Duodenal mucosa (tissue), 2 donors: ENCODE measurements at regions not wholly inside any gene's neighbourhood (a gene's known extent, or its start where the extent isn't known, plus 50 kb on each side); places are given as distances from the start of the nearest gene placed in this dataset.
"Not testable (repeated sequence)": the region's sequence is repeated elsewhere in the genome, so short reads cannot be mapped to it uniquely, and the experiment has no call there.

ENCODE experiments used
- H3K27ac ChIP-seq: one replicate; pipeline ENCODE4 v1.7.0; 2013; ENCODE audit warnings: low read depth, low read length
- H3K27me3 ChIP-seq, 2 donors: one replicate each; pipeline ENCODE4 v1.7.0; 2013; ENCODE audit warnings: low read length in 2 of 2, control low read depth in 1 of 2; ENCODE audit not compliant: insufficient read depth in 2 of 2, control insufficient read depth in 1 of 2
- H3K36me3 ChIP-seq, 2 donors: one replicate each; pipeline ENCODE4 v1.7.0; 2013; ENCODE audit warnings: low read length in 2 of 2, control low read depth in 1 of 2; ENCODE audit not compliant: insufficient read depth in 2 of 2, control insufficient read depth in 1 of 2
- H3K4me1 ChIP-seq, 2 donors: one replicate each; pipeline ENCODE4 v1.7.0; 2013; ENCODE audit warnings: low read length in 2 of 2, control low read depth in 1 of 2; ENCODE audit not compliant: insufficient read depth in 2 of 2, control insufficient read depth in 1 of 2
- H3K4me3 ChIP-seq, 2 donors: one replicate each; pipeline ENCODE4 v1.7.0; 2013; ENCODE audit warnings: low read length in 2 of 2, low read depth in 1 of 2
- H3K9ac ChIP-seq, 2 donors: one replicate each; pipeline ENCODE4 v1.7.0; 2013; ENCODE audit warnings: low read length in 2 of 2, low read depth in 1 of 2
- H3K9me3 ChIP-seq, 2 donors: one replicate each; pipeline ENCODE4 v1.7.0; 2013; ENCODE audit warnings: low read length in 2 of 2, control low read depth in 1 of 2; ENCODE audit not compliant: control insufficient read depth in 1 of 2

GRCh38 chr1:14404862-14405301 is 193.6 kb upstream of the KAZN start:
- Histone ChIP-seq H3K9me3 (no peaks in the 10 kb centered on the region), H3K27ac (no peak overlapping the region), H3K4me1 (no peaks in the 10 kb centered on the region), H3K27me3 (no peaks in the 10 kb centered on the region), H3K4me3 (no peak overlapping the region), H3K36me3 (no peaks in the 10 kb centered on the region), H3K9ac (no peak overlapping the region)

DNA sequence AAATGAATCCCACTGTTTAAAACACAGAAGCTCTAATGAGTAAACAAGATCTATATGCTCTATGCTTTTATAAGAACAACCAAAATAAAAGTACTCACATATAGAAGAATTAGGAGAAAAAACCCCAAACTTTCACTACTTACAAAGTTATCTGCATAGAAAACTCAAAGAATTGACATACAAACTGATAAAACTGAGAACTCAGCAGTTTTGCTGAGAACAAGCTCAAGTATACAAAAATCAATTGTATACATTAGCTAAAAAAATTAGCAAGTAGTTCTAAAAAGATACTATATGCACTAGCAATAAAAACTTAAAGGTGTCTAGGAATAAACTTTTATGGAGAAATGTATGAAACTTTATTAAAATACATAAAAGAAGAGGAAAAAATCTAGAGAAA is 186.2 kb upstream of the KAZN start:
- H3K9me3 ChIP-seq: no peaks in the 10 kb centered on the region
- H3K36me3 ChIP-seq: no peaks in the 10 kb centered on the region
- no peak overlapping the region for H3K9ac ChIP-seq
- no peak overlapping the region for H3K4me3 ChIP-seq
- H3K4me1 ChIP-seq: no peaks in the 10 kb centered on the region
- no peak overlapping the region for H3K27ac ChIP-seq
- H3K27me3 ChIP-seq: no peaks in the 10 kb centered on the region

- no peak overlapping the region for H3K4me3 ChIP-seq
- no peak overlapping the region for H3K27ac ChIP-seq
- no peak overlapping the region for H3K9ac ChIP-seq
- no peaks in the 10 kb centered on the region for H3K9me3 ChIP-seq
- no peaks in the 10 kb centered on the region for H3K4me1 ChIP-seq
- H3K36me3 ChIP-seq: no peaks in the 10 kb centered on the region
- no peaks in the 10 kb centered on the region for H3K27me3 ChIP-seq
Observed at GRCh38 chr1:14413819-14414490, 184.5 kb upstream of the KAZN start.

DNA sequence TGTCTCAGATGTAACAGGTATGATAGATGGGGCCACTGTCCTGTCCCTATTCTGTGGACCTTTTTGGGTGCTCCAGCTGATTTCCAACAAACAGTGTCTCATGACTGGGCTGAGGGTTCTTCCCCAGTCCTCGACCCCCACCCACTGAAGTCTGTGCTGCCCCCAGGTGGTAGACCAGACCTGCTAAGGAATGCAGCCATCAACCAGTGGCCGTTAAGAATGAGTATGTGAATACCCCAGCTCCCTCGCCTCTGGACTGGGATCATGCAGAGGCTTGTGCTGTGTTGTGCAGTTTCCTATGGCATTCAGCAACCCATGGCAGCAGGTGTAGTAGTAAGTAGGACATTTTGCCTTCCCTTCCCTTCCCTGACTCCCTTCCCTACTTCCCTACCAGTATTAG is 183.1 kb upstream of the KAZN start:
- H3K27me3 ChIP-seq: no peaks in the 10 kb centered on the region
- no peak overlapping the region for H3K4me3 ChIP-seq
- H3K4me1 ChIP-seq: no peaks in the 10 kb centered on the region
- H3K36me3 ChIP-seq: no peaks in the 10 kb centered on the region
- H3K9me3 ChIP-seq: no peaks in the 10 kb centered on the region
- H3K9ac ChIP-seq: no peak overlapping the region
- H3K27ac ChIP-seq: no peak overlapping the region

- H3K4me3 ChIP-seq, H3K9me3 ChIP-seq, H3K27ac ChIP-seq, H3K36me3 ChIP-seq, H3K9ac ChIP-seq, H3K27me3 ChIP-seq, H3K4me1 ChIP-seq: not testable (repeated sequence)
Observed at GRCh38 chr1:14419778-14420218, 178.7 kb upstream of the KAZN start.

GRCh38 chr1:14420686-14421085 is 177.8 kb upstream of the KAZN start:
- no peak overlapping the region for H3K9ac ChIP-seq
- H3K27ac ChIP-seq: no peak overlapping the region
- no peaks in the 10 kb centered on the region for H3K9me3 ChIP-seq
- no peaks in the 10 kb centered on the region for H3K27me3 ChIP-seq
- no peaks in the 10 kb centered on the region for H3K36me3 ChIP-seq
- no peaks in the 10 kb centered on the region for H3K4me1 ChIP-seq
- no peak overlapping the region for H3K4me3 ChIP-seq

- no peaks in the 10 kb centered on the region for H3K27me3 ChIP-seq
- H3K9me3 ChIP-seq: no peaks in the 10 kb centered on the region
- no peak overlapping the region for H3K9ac ChIP-seq
- no peaks in the 10 kb centered on the region for H3K36me3 ChIP-seq
- no peak overlapping the region for H3K27ac ChIP-seq
- H3K4me1 ChIP-seq: no peaks in the 10 kb centered on the region
- no peak overlapping the region for H3K4me3 ChIP-seq
Observed at GRCh38 chr1:14421295-14421976, 177.0 kb upstream of the KAZN start.

DNA sequence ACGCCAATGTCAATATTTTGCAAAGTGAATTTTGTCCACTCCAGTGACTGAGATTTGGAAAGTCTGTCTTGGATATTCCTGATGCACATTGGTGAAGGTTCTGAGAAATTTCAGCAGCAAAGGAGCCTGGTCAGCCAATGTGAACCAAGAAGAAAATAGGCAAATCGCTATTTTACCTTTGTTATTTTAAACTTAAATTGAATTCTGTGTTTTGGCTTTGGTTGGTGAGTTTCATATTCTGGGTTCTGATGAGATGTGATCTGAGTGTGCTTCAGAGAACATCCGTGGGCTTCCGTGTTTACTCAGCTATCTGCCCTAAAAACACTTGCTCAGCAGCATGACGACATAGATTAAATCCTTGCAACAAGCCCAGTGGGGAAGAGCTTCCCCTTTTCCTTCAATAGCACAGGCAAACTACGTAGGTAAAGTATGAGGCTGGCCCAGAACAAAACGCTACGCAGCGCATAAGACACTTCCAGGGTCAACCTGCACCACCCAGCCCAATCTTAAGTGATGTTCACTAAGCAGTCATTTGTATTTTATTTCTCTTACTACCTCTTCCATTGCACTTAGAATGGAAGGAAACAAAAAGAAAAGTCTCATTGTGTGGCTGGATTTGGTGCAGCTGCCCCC is 176.4 kb upstream of the KAZN start:
- no peaks in the 10 kb centered on the region for H3K9me3 ChIP-seq
- H3K9ac ChIP-seq: no peak overlapping the region
- H3K27me3 ChIP-seq: no peaks in the 10 kb centered on the region
- no peak overlapping the region for H3K27ac ChIP-seq
- H3K36me3 ChIP-seq: no peaks in the 10 kb centered on the region
- H3K4me3 ChIP-seq: no peak overlapping the region
- H3K4me1 ChIP-seq: no peaks in the 10 kb centered on the region

GRCh38 chr1:14424325-14425002 is 174.0 kb upstream of the KAZN start:
- no peak overlapping the region for H3K27ac ChIP-seq

GRCh38 chr1:14426854-14427253 is 171.6 kb upstream of the KAZN start:
- Histone ChIP-seq H3K27ac (no peak overlapping the region), H3K4me1 (no peaks in the 10 kb centered on the region), H3K9ac (no peak overlapping the region), H3K27me3 (no peaks in the 10 kb centered on the region), H3K9me3 (no peaks in the 10 kb centered on the region), H3K36me3 (no peaks in the 10 kb centered on the region), H3K4me3 (no peak overlapping the region)

More at GRCh38 chr1:14424325-14425002, 174.0 kb upstream of the KAZN start:
- Histone ChIP-seq H3K4me3 (no peak overlapping the region), H3K36me3 (no peaks in the 10 kb centered on the region), H3K4me1 (no peaks in the 10 kb centered on the region), H3K9me3 (no peaks in the 10 kb centered on the region), H3K9ac (no peak overlapping the region), H3K27me3 (no peaks in the 10 kb centered on the region)
